Coronary artery (tissue), 2 donors: ENCODE measurements at regions not wholly inside any gene's neighbourhood (a gene's known extent, or its start where the extent isn't known, plus 50 kb on each side); places are given as distances from the start of the nearest gene placed in this dataset.
"Not testable (repeated sequence)": the region's sequence is repeated elsewhere in the genome, so short reads cannot be mapped to it uniquely, and the experiment has no call there.

ENCODE experiments used
- DNase-seq: peaks from one replicate; pipeline ENCODE4 v3.0.0-alpha.2; 2017; ENCODE audit warnings: low spot score
- H3K27ac ChIP-seq, 2 donors: fragments of 200-600 bp; sonication (generic); one replicate each; pipeline ENCODE4 v1.5.1; 2016 to 2019
- H3K4me3 ChIP-seq: fragments of 200-600 bp; sonication (generic); 2 replicates; pipeline ENCODE4 v1.5.1; 2016; ENCODE audit warnings: mild to moderate bottlenecking, moderate library complexity
- CTCF ChIP-seq: fragments of 200-600 bp; sonication (generic); IDR thresholded peaks from one replicate; pipeline ENCODE4 v1.5.1; 2019; ENCODE audit warnings: antibody characterized with exemption

DNA sequence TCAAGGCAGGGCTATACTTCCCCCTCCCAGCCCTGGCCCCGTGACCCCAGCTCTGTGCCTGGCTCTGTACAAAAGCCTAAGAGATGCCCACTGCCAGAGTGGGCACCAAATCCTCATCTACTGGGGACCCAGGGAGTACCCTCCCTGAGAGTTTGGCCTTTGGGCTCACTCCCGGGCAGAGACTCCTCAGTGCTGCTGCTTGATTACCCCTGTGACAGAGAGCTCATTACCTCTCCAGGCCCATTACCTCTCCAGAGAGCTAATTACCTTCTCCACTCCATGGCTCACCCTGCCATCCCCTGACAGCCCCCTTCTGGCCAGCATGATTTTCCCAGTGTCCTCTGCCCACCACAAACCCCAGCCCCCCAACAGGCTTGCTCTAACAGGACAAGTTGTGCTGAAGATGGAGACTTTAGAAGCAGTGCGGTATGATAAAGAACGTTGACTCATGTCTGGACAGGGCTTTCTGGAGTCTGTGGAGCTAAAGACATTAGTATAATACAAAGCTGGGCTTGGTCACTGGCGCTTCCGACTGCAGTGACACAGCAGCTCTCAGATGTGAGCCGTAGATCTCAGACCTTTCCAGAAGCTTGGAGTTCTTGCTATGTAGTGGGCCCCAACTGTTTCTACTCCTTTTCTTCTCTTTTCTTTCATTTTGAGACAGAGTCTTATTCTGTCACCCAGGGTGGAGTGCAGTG is 111.3 kb upstream of the KCTD7 start:
- no peak overlapping the region for H3K4me3 ChIP-seq
- no peak overlapping the region for H3K27ac ChIP-seq
- DNase-seq: no peak
- TF ChIP-seq CTCF: no peak

DNA sequence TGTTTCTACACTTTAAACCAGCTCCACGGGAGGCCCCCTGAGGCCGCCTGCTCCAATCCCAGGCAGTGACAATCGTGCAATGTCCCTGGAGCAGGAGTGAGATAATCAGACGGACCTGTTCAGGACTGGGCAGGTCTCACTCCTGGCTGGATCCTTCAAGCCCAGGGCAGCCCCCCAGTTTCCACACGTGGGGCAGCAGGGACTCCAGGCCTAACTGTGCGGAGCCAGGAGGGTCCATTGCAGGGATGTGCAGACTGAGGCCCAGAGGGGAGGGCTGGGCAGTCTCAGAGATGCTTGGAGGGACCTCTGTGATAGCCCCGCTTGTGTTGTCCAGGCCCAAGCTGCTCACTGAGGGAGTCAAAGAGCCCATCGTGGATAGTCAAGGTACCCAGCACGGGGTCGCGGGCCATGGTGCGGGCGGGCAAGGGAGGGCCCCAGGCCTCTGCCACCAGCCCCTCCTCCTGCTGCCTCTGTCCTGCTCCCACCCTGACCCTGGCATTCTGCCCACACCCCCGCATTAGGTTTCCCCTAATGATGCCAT is 110.5 kb upstream of the KCTD7 start:
- no peak overlapping the region for H3K4me3 ChIP-seq
- DNase-seq: no peak
- no peak for TF ChIP-seq CTCF
- no peak overlapping the region for H3K27ac ChIP-seq

DNA sequence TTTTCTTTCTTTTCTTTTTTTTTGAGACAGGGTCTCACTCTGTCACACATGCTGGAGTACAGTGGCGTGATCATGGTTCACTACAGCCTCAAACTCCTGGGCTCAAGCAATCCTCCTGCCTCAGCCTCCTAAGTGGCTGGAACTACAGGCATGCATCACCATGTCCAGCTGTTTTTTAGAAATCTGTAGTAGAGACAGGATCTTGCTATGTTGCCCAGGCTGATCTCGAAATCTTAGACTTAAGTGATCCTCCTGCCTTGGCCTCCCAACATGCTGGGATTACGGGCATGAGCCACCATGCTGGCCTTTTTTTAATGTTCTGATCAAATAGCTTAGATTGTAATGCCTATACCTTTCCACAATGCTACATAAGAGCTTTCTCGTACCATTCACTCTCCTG is 107.0 kb upstream of the KCTD7 start:
- H3K27ac ChIP-seq: no peak overlapping the region
- H3K4me3 ChIP-seq: no peak overlapping the region
- no peak for TF ChIP-seq CTCF
- DNase-seq: no peak

- TF ChIP-seq CTCF: no peak
- no peak overlapping the region for H3K4me3 ChIP-seq
- DNase-seq: no peak
- H3K27ac ChIP-seq: no peak overlapping the region
Observed at GRCh38 chr7:66522518-66522917, 106.2 kb upstream of the KCTD7 start.

GRCh38 chr7:66523409-66523808 is 105.3 kb upstream of the KCTD7 start:
- no peak for DNase-seq
- H3K27ac ChIP-seq: no peak overlapping the region
- TF ChIP-seq CTCF: no peak

GRCh38 chr7:66524738-66525137 is 103.9 kb upstream of the KCTD7 start:
- H3K27ac ChIP-seq: no peak overlapping the region
- TF ChIP-seq CTCF: no peak
- DNase-seq: no peak
- no peak overlapping the region for H3K4me3 ChIP-seq

More at GRCh38 chr7:66523409-66523808, 105.3 kb upstream of the KCTD7 start:
- no peak overlapping the region for H3K4me3 ChIP-seq

DNA sequence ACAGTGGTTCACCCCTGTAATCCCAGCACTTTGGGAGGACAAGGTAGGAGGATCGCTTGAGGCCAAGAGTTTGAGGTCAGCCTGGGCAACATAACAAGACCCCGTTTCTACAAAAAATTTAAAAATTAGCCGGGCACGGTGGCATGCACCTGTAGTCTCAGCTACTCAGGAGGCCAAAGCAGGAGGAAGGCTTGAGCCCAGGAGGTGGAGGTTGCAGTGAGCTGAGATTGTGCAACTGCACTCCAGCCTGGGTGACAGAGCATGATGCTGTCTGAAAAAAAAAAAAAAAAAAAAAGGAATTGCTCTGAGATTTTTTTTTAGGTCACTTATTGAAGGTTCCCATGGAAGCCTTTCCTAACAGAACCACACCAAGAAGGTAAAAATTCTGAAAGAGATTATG is 101.9 kb upstream of the KCTD7 start:
- not testable (repeated sequence) for H3K27ac ChIP-seq, H3K4me3 ChIP-seq, DNase-seq
